ENCODE measurements at regions not wholly inside any gene's neighbourhood (a gene's known extent, or its start where the extent isn't known, plus 50 kb on each side); places are given as distances from the start of the nearest gene placed in this dataset.

GRCh38 chr10:129275886-129276285, 191.2 kb upstream of the MGMT start:
- WGBS (ENCODE audit: low lambda C conversion rate): 44% methylated on average over 9 of the region's 9 CpGs
- Histone ChIP-seq H4K20me1 (ENCODE audit: insufficient read depth) (no peaks in the 10 kb centered on the region), H3K4me2 (no peak overlapping the region), H3K79me2 (ENCODE audit: insufficient read depth) (no peaks in the 10 kb centered on the region), H3K9ac (no peak overlapping the region), H2AFZ (ENCODE audit: low read depth) (no peak overlapping the region), H3K27me3 (ENCODE audit: insufficient read depth) (no peaks in the 10 kb centered on the region), H3F3A (replicated peaks; ENCODE audit: insufficient read depth) (no peaks in the 10 kb centered on the region), H3K36me3 (replicated peaks in 1 of 2; ENCODE audit: control insufficient read depth in 1 of 2, insufficient read depth in 2 of 2, low read length in 1 of 2) (no peaks in the 10 kb centered on the region), H3K4me3 (ENCODE audit: low read depth in 2 of 2, low read length in 1 of 2) (no peak overlapping the region), H3K9me3 (no peaks in the 10 kb centered on the region; the same call in 1 of the 2 replicates), H3K4me1 (ENCODE audit: control insufficient read depth in 1 of 2, insufficient read depth in 2 of 2, low read depth in 1 of 2, low read length in 1 of 2) (no peaks in the 10 kb centered on the region), H3K27ac (ENCODE audit: low read depth in 2 of 2, low read length in 1 of 2) (no peak overlapping the region), H3K9me2 (no peaks in the 10 kb centered on the region)
- no peak for DNase-seq
- CTCF ChIA-PET: no interaction called here
- no peak for TF ChIP-seq ELF1 (IDR thresholded peaks at IDR 0.05)
- TF ChIP-seq JUND (IDR thresholded peaks at IDR 0.05): no peak
- no peak for TF ChIP-seq CTCF (IDR thresholded peaks at IDR 0.05)
- no peak for TF ChIP-seq ZBTB33 (IDR thresholded peaks at IDR 0.05; ENCODE audit: borderline replicate concordance, low read depth)
- no peak for TF ChIP-seq SMC3 (IDR thresholded peaks at IDR 0.05; ENCODE audit: low read depth, low read length)
- no peak for TF ChIP-seq FOXM1 (IDR thresholded peaks at IDR 0.05; ENCODE audit: low read depth)
- no peak for TF ChIP-seq CHD2 (IDR thresholded peaks at IDR 0.05; ENCODE audit: low read length, partially characterized antibody)
- POLR2A ChIA-PET: no interaction called here

- Histone ChIP-seq H3K4me1 (ENCODE audit: control insufficient read depth in 1 of 2, insufficient read depth in 2 of 2, low read depth in 1 of 2, low read length in 1 of 2) (no peaks in the 10 kb centered on the region), H3F3A (replicated peaks; ENCODE audit: insufficient read depth) (no peaks in the 10 kb centered on the region), H3K9me3 (no peaks in the 10 kb centered on the region; the same call in 1 of the 2 replicates), H3K27ac (ENCODE audit: low read depth in 2 of 2, low read length in 1 of 2) (no peak overlapping the region), H3K79me2 (ENCODE audit: insufficient read depth) (no peaks in the 10 kb centered on the region), H3K9me2 (no peaks in the 10 kb centered on the region), H3K27me3 (ENCODE audit: insufficient read depth) (no peaks in the 10 kb centered on the region), H3K9ac (no peak overlapping the region), H2AFZ (ENCODE audit: low read depth) (no peak overlapping the region), H4K20me1 (ENCODE audit: insufficient read depth) (no peaks in the 10 kb centered on the region), H3K4me3 (ENCODE audit: low read depth in 2 of 2, low read length in 1 of 2) (no peak overlapping the region), H3K4me2 (no peak overlapping the region), H3K36me3 (replicated peaks in 1 of 2; ENCODE audit: control insufficient read depth in 1 of 2, insufficient read depth in 2 of 2, low read length in 1 of 2) (no peaks in the 10 kb centered on the region)
- no peak for DNase-seq
- WGBS (ENCODE audit: low lambda C conversion rate): 43% methylated on average over 13 of the region's 13 CpGs
- CTCF ChIA-PET: no interaction called here
- POLR2A ChIA-PET: no interaction called here
- TF ChIP-seq MEF2A (IDR thresholded peaks at IDR 0.05; ENCODE audit: borderline replicate concordance, low read depth) (no peak), SIN3A (IDR thresholded peaks at IDR 0.05; ENCODE audit: borderline replicate concordance, low read depth, low read length) (no peak), JUND (IDR thresholded peaks at IDR 0.05) (no peak), MXI1 (IDR thresholded peaks at IDR 0.05; ENCODE audit: low read depth, low read length) (no peak), TEAD4 (IDR thresholded peaks at IDR 0.05; ENCODE audit: borderline replicate concordance, insufficient read depth) (no peak), EP300 (IDR thresholded peaks at IDR 0.05; ENCODE audit: borderline replicate concordance in 1 of 2, low read depth in 1 of 2, low read length in 1 of 2) (no peak), ZBTB33 (IDR thresholded peaks at IDR 0.05; ENCODE audit: borderline replicate concordance, low read depth) (no peak), YY1 (IDR thresholded peaks at IDR 0.05; ENCODE audit: low read depth) (no peak), RFX5 (IDR thresholded peaks at IDR 0.05; ENCODE audit: low read length) (no peak), POLR2AphosphoS5 (IDR thresholded peaks at IDR 0.05; ENCODE audit: low read depth, low read length) (no peak), PBX3 (IDR thresholded peaks at IDR 0.05) (no peak), RAD21 (IDR thresholded peaks at IDR 0.05; ENCODE audit: low read length) (no peak), TCF12 (IDR thresholded peaks at IDR 0.05) (no peak), CTCF (IDR thresholded peaks at IDR 0.05) (no peak), EZH2phosphoT487 (IDR thresholded peaks at IDR 0.05; ENCODE audit: borderline replicate concordance, low read depth) (no peak), ELF1 (IDR thresholded peaks at IDR 0.05) (no peak), MAX (IDR thresholded peaks at IDR 0.05; ENCODE audit: low read depth) (no peak)
Measured at GRCh38 chr10:129277084-129277483, 190.0 kb upstream of the MGMT start.
